GM12801 (cell line): ENCODE measurements at regions not wholly inside any gene's neighbourhood (a gene's known extent, or its start where the extent isn't known, plus 50 kb on each side); places are given as distances from the start of the nearest gene placed in this dataset.

Experiments
- TF ChIP-seq, protein P1 (sequence below): IDR thresholded peaks from one replicate; pipeline ENCODE4 v1.5.1; 2011; ENCODE audit warnings: control low read depth; ENCODE audit not compliant: insufficient read length; ENCODE audit errors: extremely low read depth

DNA sequence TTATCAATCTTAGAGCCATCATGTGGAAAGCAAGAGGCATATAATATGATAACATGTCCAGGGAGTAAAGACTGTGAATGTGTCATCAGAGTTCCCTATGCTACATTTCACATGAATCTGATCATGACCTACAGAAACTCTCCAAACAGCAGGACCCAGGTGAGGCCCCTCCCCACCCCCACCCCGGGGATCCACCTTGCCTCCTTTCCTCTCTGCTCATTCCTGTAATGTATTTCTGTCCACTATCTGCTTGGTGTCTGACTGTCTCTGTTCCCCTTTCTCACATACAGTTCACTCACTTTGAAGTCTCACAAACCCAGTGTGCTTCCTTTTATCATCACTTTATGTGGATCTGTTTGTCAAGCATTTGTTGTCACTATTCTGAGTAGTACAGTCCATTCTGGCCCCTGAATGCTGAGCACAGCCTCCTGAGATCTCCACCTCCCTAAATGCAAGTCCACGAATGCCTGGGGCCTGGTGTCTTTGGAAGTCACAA, 76.4 kb upstream of the SMARCA2 start:
- TF ChIP-seq, protein P1, sequence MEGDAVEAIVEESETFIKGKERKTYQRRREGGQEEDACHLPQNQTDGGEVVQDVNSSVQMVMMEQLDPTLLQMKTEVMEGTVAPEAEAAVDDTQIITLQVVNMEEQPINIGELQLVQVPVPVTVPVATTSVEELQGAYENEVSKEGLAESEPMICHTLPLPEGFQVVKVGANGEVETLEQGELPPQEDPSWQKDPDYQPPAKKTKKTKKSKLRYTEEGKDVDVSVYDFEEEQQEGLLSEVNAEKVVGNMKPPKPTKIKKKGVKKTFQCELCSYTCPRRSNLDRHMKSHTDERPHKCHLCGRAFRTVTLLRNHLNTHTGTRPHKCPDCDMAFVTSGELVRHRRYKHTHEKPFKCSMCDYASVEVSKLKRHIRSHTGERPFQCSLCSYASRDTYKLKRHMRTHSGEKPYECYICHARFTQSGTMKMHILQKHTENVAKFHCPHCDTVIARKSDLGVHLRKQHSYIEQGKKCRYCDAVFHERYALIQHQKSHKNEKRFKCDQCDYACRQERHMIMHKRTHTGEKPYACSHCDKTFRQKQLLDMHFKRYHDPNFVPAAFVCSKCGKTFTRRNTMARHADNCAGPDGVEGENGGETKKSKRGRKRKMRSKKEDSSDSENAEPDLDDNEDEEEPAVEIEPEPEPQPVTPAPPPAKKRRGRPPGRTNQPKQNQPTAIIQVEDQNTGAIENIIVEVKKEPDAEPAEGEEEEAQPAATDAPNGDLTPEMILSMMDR, result no peak

DNA sequence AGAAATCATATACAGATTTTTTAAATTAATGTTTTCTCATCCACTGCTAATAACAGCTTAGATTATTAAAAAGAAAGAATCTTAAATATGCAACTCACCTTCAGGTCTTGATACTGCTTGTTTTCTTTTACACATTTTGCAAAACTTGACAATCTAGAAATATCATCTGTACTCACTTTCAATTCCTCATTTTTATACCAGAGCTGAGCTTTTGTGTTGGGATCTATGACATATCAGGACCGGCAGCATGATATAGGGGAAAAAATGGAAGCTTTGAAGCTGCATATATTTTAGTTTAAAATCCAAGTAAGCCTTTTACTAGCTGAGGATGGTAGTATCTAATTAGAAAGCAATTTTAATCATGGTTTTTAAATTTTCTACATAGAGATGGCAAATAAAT, 75.7 kb upstream of the SMARCA2 start:
- TF ChIP-seq, protein P1, result no peak

DNA sequence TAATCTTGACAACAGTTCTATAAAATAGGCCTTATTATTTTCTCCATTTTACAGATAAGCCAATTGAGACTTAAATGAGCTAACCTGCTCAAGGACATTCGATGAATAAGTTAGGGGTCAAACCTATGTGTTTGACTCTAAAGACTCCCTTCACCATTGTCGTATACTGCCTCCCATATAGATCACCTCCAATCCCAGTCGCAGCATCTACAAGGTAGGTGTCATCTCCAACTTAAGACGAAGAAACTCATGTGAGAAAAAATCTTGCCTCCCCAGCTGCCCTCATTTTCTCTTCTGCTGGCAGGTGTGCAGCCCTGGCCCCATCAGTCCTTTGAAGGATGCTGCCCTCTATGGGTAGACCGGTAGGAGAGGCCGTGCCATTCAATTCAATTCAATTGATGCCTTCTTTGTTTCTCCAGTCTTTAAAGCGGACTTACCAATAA, 75.2 kb upstream of the SMARCA2 start:
- TF ChIP-seq, protein P1, result peak; percentile 56

DNA sequence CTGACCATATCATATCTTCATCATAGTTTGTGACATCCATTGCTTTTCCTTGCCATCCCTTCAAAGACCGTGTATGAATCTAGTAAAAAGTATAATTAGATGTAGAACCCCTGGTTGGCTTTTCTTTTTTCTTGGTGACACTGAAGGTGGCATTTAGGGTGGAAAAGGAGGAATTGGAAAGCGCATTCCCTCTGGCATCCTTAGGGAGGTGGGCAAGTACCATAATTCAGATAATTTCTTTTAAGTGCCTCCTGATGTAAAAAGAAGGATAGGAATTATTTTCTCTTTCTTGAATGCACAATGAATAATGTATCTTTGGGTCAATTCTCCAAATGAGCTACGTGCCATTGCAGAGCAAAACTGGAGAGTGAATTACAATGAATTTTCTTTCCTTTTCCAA, 73.2 kb upstream of the SMARCA2 start:
- TF ChIP-seq, protein P1, result no peak

DNA sequence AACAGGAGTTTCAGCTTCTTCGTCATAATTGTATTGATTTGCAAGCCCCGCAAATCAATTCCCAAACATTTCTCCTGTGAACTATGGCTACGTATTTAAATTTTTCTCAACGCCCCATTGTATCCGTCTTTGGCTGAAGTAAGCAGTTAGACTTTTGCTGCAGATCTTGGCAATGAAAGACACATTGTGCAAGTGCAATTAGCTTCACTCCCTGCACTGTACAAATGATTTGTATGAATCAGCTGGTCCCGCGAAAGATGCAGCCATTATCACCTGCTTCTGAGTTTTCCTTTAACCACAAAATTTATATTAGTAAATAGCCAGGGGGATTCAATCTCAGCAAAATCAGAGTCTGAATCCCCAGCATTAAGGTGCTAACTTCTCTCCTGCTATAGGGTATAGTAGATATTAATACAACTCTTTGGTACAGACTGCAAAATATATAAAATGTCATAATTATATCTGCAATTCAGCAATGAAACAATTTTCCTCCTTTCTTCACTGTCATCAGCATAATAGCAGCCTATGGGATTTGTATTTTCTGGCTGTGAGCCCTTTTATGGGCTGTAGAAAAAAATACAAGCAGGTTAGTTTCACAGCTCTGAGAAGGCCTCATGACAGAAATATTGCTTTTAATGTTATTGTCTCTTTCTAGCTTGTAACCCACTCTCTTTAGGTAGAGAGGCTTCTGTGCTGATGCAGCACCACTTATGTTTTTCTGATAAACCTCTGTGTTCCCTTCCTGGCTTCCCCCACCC, 68.4 kb upstream of the SMARCA2 start:
- TF ChIP-seq, protein P1, result no peak

DNA sequence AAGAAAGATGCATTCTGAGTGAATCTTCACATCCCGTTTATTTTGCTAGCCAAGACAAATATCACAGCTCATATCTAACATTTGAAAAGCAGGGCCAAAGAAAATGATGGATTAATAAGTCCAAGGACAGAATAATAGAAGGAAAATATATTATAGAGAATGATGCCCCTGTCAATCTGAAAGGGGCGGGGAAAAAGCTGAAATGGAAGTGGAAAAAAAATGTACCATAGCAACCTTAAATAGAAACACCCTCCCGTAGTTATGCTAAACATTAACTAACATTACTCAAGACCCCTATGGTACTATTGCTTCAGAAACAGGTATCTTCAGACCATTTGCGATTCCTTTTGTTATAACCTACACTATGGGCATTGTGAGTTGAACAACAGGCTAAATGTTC, 67.7 kb upstream of the SMARCA2 start:
- TF ChIP-seq, protein P1, result no peak

DNA sequence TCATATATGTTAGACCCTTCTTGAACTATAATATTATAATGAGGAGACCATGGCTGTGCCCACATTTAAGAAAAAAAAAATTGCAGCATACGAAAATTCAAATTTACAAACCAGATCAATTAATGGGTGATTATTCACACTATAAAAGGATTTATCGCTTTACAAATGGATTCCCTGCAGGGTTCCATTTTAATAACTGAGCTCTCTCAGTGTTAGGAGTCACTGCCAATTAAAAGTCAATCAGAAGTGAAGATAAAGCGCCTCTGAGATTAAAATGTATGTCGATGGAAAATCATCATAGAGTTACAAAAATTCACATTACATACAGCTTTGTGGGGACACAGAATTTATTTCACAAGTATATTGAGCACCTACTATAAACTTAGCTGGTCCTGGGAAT, 66.6 kb upstream of the SMARCA2 start:
- TF ChIP-seq, protein P1, result no peak
